C4-2B (cell line): ENCODE measurements at regions not wholly inside any gene's neighbourhood (a gene's known extent, or its start where the extent isn't known, plus 50 kb on each side); places are given as distances from the start of the nearest gene placed in this dataset.

Source experiments
- H3K27ac ChIP-seq: fragments of 450-650 bp; 2 replicates; pipeline ENCODE4 v1.5.1; 2017
- ZFX ChIP-seq: fragments of 450-650 bp; IDR thresholded peaks from 2 replicates; pipeline ENCODE4 v1.6.1; 2017
- TF ChIP-seq, protein P1 (sequence below): fragments of 450-650 bp; conservative IDR thresholded peaks from 2 replicates; pipeline ENCODE4 v1.5.1; 2017; ENCODE audit warnings: mild to moderate bottlenecking

GRCh38 chr10:81073155-81073554 lies 535.5 kb downstream of the SH2D4B start:
- TF ChIP-seq ZFX, result no peak
- TF ChIP-seq, protein P1, sequence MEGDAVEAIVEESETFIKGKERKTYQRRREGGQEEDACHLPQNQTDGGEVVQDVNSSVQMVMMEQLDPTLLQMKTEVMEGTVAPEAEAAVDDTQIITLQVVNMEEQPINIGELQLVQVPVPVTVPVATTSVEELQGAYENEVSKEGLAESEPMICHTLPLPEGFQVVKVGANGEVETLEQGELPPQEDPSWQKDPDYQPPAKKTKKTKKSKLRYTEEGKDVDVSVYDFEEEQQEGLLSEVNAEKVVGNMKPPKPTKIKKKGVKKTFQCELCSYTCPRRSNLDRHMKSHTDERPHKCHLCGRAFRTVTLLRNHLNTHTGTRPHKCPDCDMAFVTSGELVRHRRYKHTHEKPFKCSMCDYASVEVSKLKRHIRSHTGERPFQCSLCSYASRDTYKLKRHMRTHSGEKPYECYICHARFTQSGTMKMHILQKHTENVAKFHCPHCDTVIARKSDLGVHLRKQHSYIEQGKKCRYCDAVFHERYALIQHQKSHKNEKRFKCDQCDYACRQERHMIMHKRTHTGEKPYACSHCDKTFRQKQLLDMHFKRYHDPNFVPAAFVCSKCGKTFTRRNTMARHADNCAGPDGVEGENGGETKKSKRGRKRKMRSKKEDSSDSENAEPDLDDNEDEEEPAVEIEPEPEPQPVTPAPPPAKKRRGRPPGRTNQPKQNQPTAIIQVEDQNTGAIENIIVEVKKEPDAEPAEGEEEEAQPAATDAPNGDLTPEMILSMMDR, result no peak

GRCh38 chr10:81081887-81082620 lies 544.4 kb downstream of the SH2D4B start:
- no peak overlapping the region for H3K27ac ChIP-seq
- TF ChIP-seq, protein P1, result peak; percentile 39
- TF ChIP-seq ZFX, result no peak

More at GRCh38 chr10:81073155-81073554, 535.5 kb downstream of the SH2D4B start:
- H3K27ac ChIP-seq, result no peak overlapping the region

GRCh38 chr10:81082621-81083376 lies 545.1 kb downstream of the SH2D4B start:
- H3K27ac ChIP-seq, result no peak overlapping the region
- TF ChIP-seq ZFX, result no peak
- TF ChIP-seq, protein P1, result no peak

DNA sequence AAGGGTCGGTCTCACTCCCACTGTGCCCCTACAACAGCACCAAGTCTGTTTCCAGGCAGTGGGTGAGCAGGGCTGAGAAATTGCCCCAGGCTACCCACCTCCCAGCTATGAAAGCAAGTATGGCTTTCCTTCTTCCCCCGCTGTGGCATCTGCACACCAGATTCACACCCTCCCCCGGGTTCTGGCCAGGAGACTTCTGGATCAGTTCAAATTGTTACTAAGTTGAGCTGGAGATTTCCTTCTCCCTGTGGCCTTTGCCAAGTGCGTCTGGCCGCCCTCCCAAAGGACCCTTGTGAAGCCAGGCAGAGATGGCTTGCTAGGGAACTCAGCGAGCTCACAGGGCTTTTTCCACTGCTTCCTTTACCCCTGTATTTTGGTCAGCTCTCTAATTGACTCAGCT lies 555.4 kb downstream of the SH2D4B start:
- no peak overlapping the region for H3K27ac ChIP-seq
- TF ChIP-seq, protein P1, result no peak
- no peak for TF ChIP-seq ZFX

GRCh38 chr10:81095238-81095637 lies 557.5 kb downstream of the SH2D4B start:
- H3K27ac ChIP-seq, result no peak overlapping the region
- TF ChIP-seq, protein P1, result no peak
- no peak for TF ChIP-seq ZFX

DNA sequence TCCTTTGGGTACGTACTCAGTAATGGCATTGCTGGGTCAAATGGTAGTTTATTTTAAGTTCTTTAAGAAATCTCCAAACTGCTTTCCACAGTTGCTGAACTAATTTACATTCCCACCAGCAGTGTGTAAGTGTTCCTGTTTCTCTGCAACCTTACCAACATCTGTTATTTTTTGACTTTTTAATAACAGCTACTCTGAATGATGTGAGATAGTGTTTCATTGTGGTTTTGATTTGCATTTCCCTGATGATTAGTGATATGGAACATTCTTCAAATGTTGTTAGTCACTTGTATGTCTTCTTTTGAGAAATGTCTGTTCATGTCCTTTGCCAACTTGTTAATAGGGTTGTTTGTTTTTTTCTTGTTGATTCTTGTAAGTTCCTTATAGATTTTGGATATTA lies 558.9 kb downstream of the SH2D4B start:
- TF ChIP-seq, protein P1, result no peak
- no peak for TF ChIP-seq ZFX
- H3K27ac ChIP-seq, result no peak overlapping the region

- TF ChIP-seq, protein P1, result no peak
- TF ChIP-seq ZFX, result no peak
- no peak overlapping the region for H3K27ac ChIP-seq
These were observed 563.4 kb downstream of the SH2D4B start for GRCh38 chr10:81101062-81101461.
